Mesenchymal stem cell (in vitro differentiated cells and primary cell): ENCODE measurements at regions not wholly inside any gene's neighbourhood (a gene's known extent, or its start where the extent isn't known, plus 50 kb on each side); places are given as distances from the start of the nearest gene placed in this dataset.

Experiments used
- DNase-seq: peaks from one replicate; pipeline ENCODE4 v3.0.0-alpha.2; 2013
- H2AFZ ChIP-seq: one replicate; pipeline ENCODE4 v1.6.1; 2013; ENCODE audit warnings: low read depth, mild to moderate bottlenecking, control low read depth, inconsistent platforms, low read length, moderate library complexity
- H2AK5ac ChIP-seq: 2 replicates; pipeline ENCODE4 v1.6.1; 2013; ENCODE audit warnings: low read length, moderate library complexity, mild to moderate bottlenecking, inconsistent platforms; ENCODE audit not compliant: severe bottlenecking
- H2BK120ac ChIP-seq: one replicate; pipeline ENCODE4 v1.6.1; 2013; ENCODE audit warnings: low read depth, mild to moderate bottlenecking, inconsistent platforms, low read length, moderate library complexity
- H2BK12ac ChIP-seq, 2 experiments: one replicate each; pipeline ENCODE4 v1.6.1; 2013; ENCODE audit warnings: inconsistent platforms in 2 of 2, low read length in 2 of 2, mild to moderate bottlenecking in 2 of 2, moderate library complexity in 2 of 2, control low read depth in 1 of 2
- H2BK15ac ChIP-seq: one replicate; pipeline ENCODE4 v1.6.1; 2013; ENCODE audit warnings: mild to moderate bottlenecking, low read depth, inconsistent platforms; ENCODE audit not compliant: poor library complexity, severe bottlenecking
- H2BK5ac ChIP-seq: 2 replicates; pipeline ENCODE4 v1.6.1; 2013; ENCODE audit warnings: low read depth, mild to moderate bottlenecking, low read length, control low read depth, inconsistent platforms; ENCODE audit not compliant: poor library complexity, severe bottlenecking
- H3K14ac ChIP-seq, 2 experiments: one replicate each; pipeline ENCODE4 v1.6.1; 2013; ENCODE audit warnings: inconsistent platforms in 2 of 2, low read length in 2 of 2, control low read depth in 1 of 2, mild to moderate bottlenecking in 1 of 2, moderate library complexity in 1 of 2
- H3K18ac ChIP-seq, 2 experiments: one replicate each; pipeline ENCODE4 v1.6.1; 2013; ENCODE audit warnings: inconsistent platforms in 2 of 2, low read length in 2 of 2, control low read depth in 1 of 2, low read depth in 1 of 2, mild to moderate bottlenecking in 1 of 2
- H3K23ac ChIP-seq, 2 experiments: one replicate each; pipeline ENCODE4 v1.6.1; 2013; ENCODE audit warnings: inconsistent platforms in 2 of 2, low read length in 2 of 2, mild to moderate bottlenecking in 2 of 2, moderate library complexity in 2 of 2, control low read depth in 1 of 2
- H3K27ac ChIP-seq: 2 replicates; pipeline ENCODE4 v1.5.1; 2013; ENCODE audit warnings: mild to moderate bottlenecking, moderate library complexity, low read length, control low read depth, inconsistent platforms; ENCODE audit not compliant: poor library complexity, severe bottlenecking
- H3K27me3 ChIP-seq, 2 experiments: 2 replicates each; pipeline versions ENCODE4 v1.6.1 to v1.7.0; 2013; ENCODE audit warnings: low read length in 2 of 2, mild to moderate bottlenecking in 2 of 2, moderate library complexity in 2 of 2, control low read depth in 1 of 2, inconsistent platforms in 1 of 2; ENCODE audit not compliant: control insufficient read depth in 1 of 2, insufficient read depth in 1 of 2
- H3K36me3 ChIP-seq, 2 experiments: 2 replicates each; pipeline versions ENCODE4 v1.6.1 to v1.7.0; 2013; ENCODE audit warnings: low read length in 2 of 2, control low read depth in 1 of 2, inconsistent platforms in 1 of 2, low read depth in 1 of 2, mild to moderate bottlenecking in 1 of 2; ENCODE audit not compliant: insufficient read depth in 2 of 2, control insufficient read depth in 1 of 2
- H3K4ac ChIP-seq, 2 experiments: one replicate each; pipeline ENCODE4 v1.6.1; 2013; ENCODE audit warnings: inconsistent platforms in 2 of 2, low read length in 2 of 2, mild to moderate bottlenecking in 2 of 2, moderate library complexity in 2 of 2, control low read depth in 1 of 2, low read depth in 1 of 2
- H3K4me1 ChIP-seq: 2 replicates; pipeline ENCODE4 v1.6.1; 2013; ENCODE audit warnings: low read depth, low read length, control low read depth; ENCODE audit not compliant: control insufficient read depth, insufficient read depth
- H3K4me2 ChIP-seq: 2 replicates; pipeline ENCODE4 v1.6.1; 2013; ENCODE audit warnings: low read length, mild to moderate bottlenecking, inconsistent platforms; ENCODE audit not compliant: poor library complexity, severe bottlenecking
- H3K4me3 ChIP-seq, 2 experiments: 2 replicates each; pipeline versions ENCODE4 v1.5.1 to v1.7.0; 2013; ENCODE audit warnings: low read length in 2 of 2, mild to moderate bottlenecking in 2 of 2, control low read depth in 1 of 2, low read depth in 1 of 2; ENCODE audit not compliant: insufficient read depth in 1 of 2
- H3K79me1 ChIP-seq: replicated peaks from 2 replicates; pipeline ENCODE4 v1.6.1; 2013; ENCODE audit warnings: mild to moderate bottlenecking, control low read depth, low read length, inconsistent platforms; ENCODE audit not compliant: poor library complexity, severe bottlenecking
- H3K9ac ChIP-seq: 2 replicates; pipeline ENCODE4 v1.7.0; 2013; ENCODE audit warnings: mild to moderate bottlenecking, low read length, moderate library complexity
- H3K9me3 ChIP-seq: 2 replicates; pipeline ENCODE4 v1.7.0; 2013; ENCODE audit warnings: mild to moderate bottlenecking, low read length; ENCODE audit not compliant: control insufficient read depth
- H4K8ac ChIP-seq: one replicate; pipeline ENCODE4 v1.6.1; 2013; ENCODE audit warnings: inconsistent platforms, mild to moderate bottlenecking, low read length, moderate library complexity
- H4K91ac ChIP-seq: one replicate; pipeline ENCODE4 v1.6.1; 2013; ENCODE audit warnings: mild to moderate bottlenecking, low read length, inconsistent platforms
- WGBS: methylation state at CpG from one replicate; pipeline ENCODE4 v1.1.7; 2013; ENCODE audit warnings: mixed read lengths; 5-methylcytosine and 5-hydroxymethylcytosine counted together

GRCh38 chr15:23750179-23750578, 63.1 kb upstream of the NDN start:
- H3K4me3 ChIP-seq, result no peak overlapping the region
- 63% methylated on average over 4 of the region's 4 CpGs for WGBS
- H2BK5ac ChIP-seq, result no peak overlapping the region
- no peak overlapping the region for H3K18ac ChIP-seq
- H3K79me1 ChIP-seq, result no peaks in the 10 kb centered on the region
- no peak overlapping the region for H2BK120ac ChIP-seq
- H3K27me3 ChIP-seq, result no peaks in the 10 kb centered on the region
- H3K9me3 ChIP-seq, result no peaks in the 10 kb centered on the region
- no peak overlapping the region for H3K14ac ChIP-seq
- H2BK15ac ChIP-seq, result no peak overlapping the region
- no peak overlapping the region for H2AK5ac ChIP-seq
- no peak overlapping the region for H2AFZ ChIP-seq
- H3K4me2 ChIP-seq, result no peak overlapping the region
- H3K27ac ChIP-seq, result no peak overlapping the region
- H4K91ac ChIP-seq, result no peak overlapping the region
- H3K23ac ChIP-seq, result no peak overlapping the region
- DNase-seq, result no peak
- no peak overlapping the region for H3K9ac ChIP-seq
- no peak overlapping the region for H4K8ac ChIP-seq
- H3K36me3 ChIP-seq, result no peaks in the 10 kb centered on the region
- no peak overlapping the region for H3K4ac ChIP-seq
- no peak overlapping the region for H2BK12ac ChIP-seq
- no peaks in the 10 kb centered on the region for H3K4me1 ChIP-seq

- no peak overlapping the region for H3K14ac ChIP-seq
- 100% methylated on average over 1 of the region's 1 CpG for WGBS
These were observed 63.7 kb upstream of the NDN start for GRCh38 chr15:23750776-23751175.

GRCh38 chr15:23753248-23753647, 66.1 kb upstream of the NDN start:
- Histone ChIP-seq H2BK5ac (no peak overlapping the region), H2AK5ac (no peak overlapping the region), H3K4me1 (no peaks in the 10 kb centered on the region), H3K27me3 (no peaks in the 10 kb centered on the region), H3K9me3 (peaks cover 6% of the 10 kb centered on the region), H2BK120ac (no peak overlapping the region), H2BK15ac (no peak overlapping the region), H3K4ac (no peak overlapping the region), H3K36me3 (no peaks in the 10 kb centered on the region), H3K4me2 (no peak overlapping the region), H3K27ac (no peak overlapping the region), H3K14ac (no peak overlapping the region), H2BK12ac (no peak overlapping the region), H2AFZ (no peak overlapping the region), H3K18ac (no peak overlapping the region), H3K79me1 (no peaks in the 10 kb centered on the region), H4K8ac (no peak overlapping the region), H3K9ac (no peak overlapping the region), H4K91ac (no peak overlapping the region), H3K23ac (no peak overlapping the region), H3K4me3 (no peak overlapping the region)
- DNase-seq, result no peak
- WGBS, result 46% methylated on average over 2 of the region's 2 CpGs

More at GRCh38 chr15:23750776-23751175, 63.7 kb upstream of the NDN start:
- H2BK5ac ChIP-seq, result no peak overlapping the region
- no peak overlapping the region for H2AFZ ChIP-seq
- H3K18ac ChIP-seq, result no peak overlapping the region
- no peak overlapping the region for H2BK12ac ChIP-seq
- no peak overlapping the region for H4K8ac ChIP-seq
- H3K36me3 ChIP-seq, result no peaks in the 10 kb centered on the region
- no peak overlapping the region for H3K4me3 ChIP-seq
- H3K27me3 ChIP-seq, result no peaks in the 10 kb centered on the region
- no peak overlapping the region for H3K23ac ChIP-seq
- no peak overlapping the region for H3K9ac ChIP-seq
- no peak overlapping the region for H2BK120ac ChIP-seq
- H3K4me2 ChIP-seq, result no peak overlapping the region
- no peaks in the 10 kb centered on the region for H3K79me1 ChIP-seq
- no peak overlapping the region for H2AK5ac ChIP-seq
- no peak for DNase-seq
- no peak overlapping the region for H2BK15ac ChIP-seq
- no peaks in the 10 kb centered on the region for H3K4me1 ChIP-seq
- H4K91ac ChIP-seq, result no peak overlapping the region
- no peak overlapping the region for H3K4ac ChIP-seq
- H3K9me3 ChIP-seq, result peaks cover 1% of the 10 kb centered on the region
- H3K27ac ChIP-seq, result no peak overlapping the region

- H3K27me3 ChIP-seq, result peaks cover 0 to 4% of the 10 kb centered on the region in 2 experiments
- no peak overlapping the region for H3K23ac ChIP-seq
- no peak overlapping the region for H3K14ac ChIP-seq
- H3K18ac ChIP-seq, result no peak overlapping the region
- H3K4me1 ChIP-seq, result no peaks in the 10 kb centered on the region
- H4K91ac ChIP-seq, result no peak overlapping the region
- H2BK12ac ChIP-seq, result no peak overlapping the region
- DNase-seq, result no peak
- H3K79me1 ChIP-seq, result no peaks in the 10 kb centered on the region
- H3K4me2 ChIP-seq, result no peak overlapping the region
- no peak overlapping the region for H3K27ac ChIP-seq
- H2BK120ac ChIP-seq, result no peak overlapping the region
- H2BK5ac ChIP-seq, result no peak overlapping the region
- H2AK5ac ChIP-seq, result no peak overlapping the region
- peaks cover 6% of the 10 kb centered on the region for H3K9me3 ChIP-seq
- no peak overlapping the region for H3K4ac ChIP-seq
- H2BK15ac ChIP-seq, result no peak overlapping the region
- H4K8ac ChIP-seq, result no peak overlapping the region
- H3K9ac ChIP-seq, result no peak overlapping the region
- WGBS, result 56% methylated on average over 3 of the region's 7 CpGs
- no peak overlapping the region for H3K4me3 ChIP-seq
- H2AFZ ChIP-seq, result no peak overlapping the region
- H3K36me3 ChIP-seq, result no peaks in the 10 kb centered on the region
These were observed 71.8 kb upstream of the NDN start for GRCh38 chr15:23758891-23759290.
